ENCODE measurements at regions not wholly inside any gene's neighbourhood (a gene's known extent, or its start where the extent isn't known, plus 50 kb on each side); places are given as distances from the start of the nearest gene placed in this dataset.

- ATAC-seq (ENCODE audit: low read depth) (no peak), DNase-seq (ENCODE audit: low spot score) (no peak)
- H3K9me3 ChIP-seq (ENCODE audit: severe bottlenecking): no peaks in the 10 kb centered on the region
Observed at GRCh38 chr20:11459090-11459890, 458.4 kb upstream of the BTBD3 start.

GRCh38 chr20:11467436-11467835, 450.3 kb upstream of the BTBD3 start:
- TF ChIP-seq CTCF (IDR thresholded peaks at IDR 0.05; ENCODE audit: poor library complexity, severe bottlenecking): no peak
- Histone ChIP-seq H3K4me1 (ENCODE audit: insufficient read depth, poor library complexity, severe bottlenecking) (no peaks in the 10 kb centered on the region), H3K27ac (ENCODE audit: poor library complexity, severe bottlenecking) (no peak overlapping the region), H3K4me3 (ENCODE audit: severe bottlenecking) (no peak overlapping the region), H3K9me3 (ENCODE audit: severe bottlenecking) (no peaks in the 10 kb centered on the region), H3K27me3 (ENCODE audit: insufficient read depth, poor library complexity, severe bottlenecking) (no peaks in the 10 kb centered on the region), H3K36me3 (ENCODE audit: low read depth) (no peaks in the 10 kb centered on the region)
- DNase-seq (ENCODE audit: low spot score): no peak
- no peak for ATAC-seq (ENCODE audit: low read depth)

More at GRCh38 chr20:11459090-11459890, 458.4 kb upstream of the BTBD3 start:
- TF ChIP-seq CTCF (IDR thresholded peaks at IDR 0.05; ENCODE audit: poor library complexity, severe bottlenecking): no peak
- H3K4me1 ChIP-seq (ENCODE audit: insufficient read depth, poor library complexity, severe bottlenecking): peaks cover 22% of the 10 kb centered on the region
- H3K4me3 ChIP-seq (ENCODE audit: severe bottlenecking): no peak overlapping the region
- H3K27ac ChIP-seq (ENCODE audit: poor library complexity, severe bottlenecking): no peak overlapping the region
- H3K36me3 ChIP-seq (ENCODE audit: low read depth): no peaks in the 10 kb centered on the region
- no peaks in the 10 kb centered on the region for H3K27me3 ChIP-seq (ENCODE audit: insufficient read depth, poor library complexity, severe bottlenecking)

- Histone ChIP-seq H3K4me3 (ENCODE audit: severe bottlenecking) (no peak overlapping the region), H3K27me3 (ENCODE audit: insufficient read depth, poor library complexity, severe bottlenecking) (no peaks in the 10 kb centered on the region), H3K36me3 (ENCODE audit: low read depth) (no peaks in the 10 kb centered on the region), H3K9me3 (ENCODE audit: severe bottlenecking) (no peaks in the 10 kb centered on the region), H3K27ac (ENCODE audit: poor library complexity, severe bottlenecking) (no peak overlapping the region), H3K4me1 (ENCODE audit: insufficient read depth, poor library complexity, severe bottlenecking) (no peaks in the 10 kb centered on the region)
- ATAC-seq (ENCODE audit: low read depth) (no peak), DNase-seq (ENCODE audit: low spot score) (no peak)
- TF ChIP-seq CTCF (IDR thresholded peaks at IDR 0.05; ENCODE audit: poor library complexity, severe bottlenecking): no peak
Observed at GRCh38 chr20:11468880-11469279, 448.8 kb upstream of the BTBD3 start.

- H3K4me3 ChIP-seq (ENCODE audit: severe bottlenecking): no peak overlapping the region
- H3K27ac ChIP-seq (ENCODE audit: poor library complexity, severe bottlenecking): no peak overlapping the region
- no peaks in the 10 kb centered on the region for H3K9me3 ChIP-seq (ENCODE audit: severe bottlenecking)
- ATAC-seq (ENCODE audit: low read depth) (no peak), DNase-seq (ENCODE audit: low spot score) (no peak)
- H3K27me3 ChIP-seq (ENCODE audit: insufficient read depth, poor library complexity, severe bottlenecking): no peaks in the 10 kb centered on the region
- H3K4me1 ChIP-seq (ENCODE audit: insufficient read depth, poor library complexity, severe bottlenecking): no peaks in the 10 kb centered on the region
- TF ChIP-seq CTCF (IDR thresholded peaks at IDR 0.05; ENCODE audit: poor library complexity, severe bottlenecking): no peak
- H3K36me3 ChIP-seq (ENCODE audit: low read depth): no peaks in the 10 kb centered on the region
Observed at GRCh38 chr20:11469795-11470435, 447.8 kb upstream of the BTBD3 start.

GRCh38 chr20:11473983-11474382, 443.7 kb upstream of the BTBD3 start:
- H3K4me3 ChIP-seq (ENCODE audit: severe bottlenecking): no peak overlapping the region
- no peaks in the 10 kb centered on the region for H3K4me1 ChIP-seq (ENCODE audit: insufficient read depth, poor library complexity, severe bottlenecking)
- no peaks in the 10 kb centered on the region for H3K27me3 ChIP-seq (ENCODE audit: insufficient read depth, poor library complexity, severe bottlenecking)
- TF ChIP-seq CTCF (IDR thresholded peaks at IDR 0.05; ENCODE audit: poor library complexity, severe bottlenecking): no peak
- H3K9me3 ChIP-seq (ENCODE audit: severe bottlenecking): peaks cover 2% of the 10 kb centered on the region
- DNase-seq (ENCODE audit: low spot score) (no peak), ATAC-seq (ENCODE audit: low read depth) (no peak)
- H3K36me3 ChIP-seq (ENCODE audit: low read depth): no peaks in the 10 kb centered on the region
- no peak overlapping the region for H3K27ac ChIP-seq (ENCODE audit: poor library complexity, severe bottlenecking)

All from RWPE2 (cell line).